Testis (tissue), 2 donors: ENCODE measurements at regions not wholly inside any gene's neighbourhood (a gene's known extent, or its start where the extent isn't known, plus 50 kb on each side); places are given as distances from the start of the nearest gene placed in this dataset.

Experiments used
- DNase-seq: peaks from one replicate; pipeline ENCODE4 v3.0.0-alpha.2; 2019
- H3K27ac ChIP-seq, 2 donors: fragments of 200-600 bp; sonication (generic); one replicate each; pipeline ENCODE4 v1.5.1; 2019
- H3K27me3 ChIP-seq: fragments of 200-600 bp; sonication (generic); one replicate; pipeline ENCODE4 v1.5.1; 2019
- H3K36me3 ChIP-seq: fragments of 200-600 bp; sonication (generic); one replicate; pipeline ENCODE4 v1.5.1; 2017; ENCODE audit warnings: low read depth; ENCODE audit errors: missing control alignments
- H3K4me1 ChIP-seq: fragments of 200-600 bp; sonication (generic); one replicate; pipeline ENCODE4 v1.5.1; 2019
- H3K4me3 ChIP-seq, 2 donors: fragments of 200-600 bp; sonication (generic); one replicate each; pipeline ENCODE4 v1.5.1; 2017 to 2019
- H3K9me3 ChIP-seq: fragments of 200-600 bp; sonication (generic); one replicate; pipeline ENCODE4 v1.5.1; 2017
- CTCF ChIP-seq, 3 experiments: fragments of 450-650 bp in 2 of 3; fragments of 200-600 bp in 1 of 3; sonication (generic) in 1 of 3; IDR thresholded peaks; one replicate each; pipeline ENCODE4 v1.5.1; 2016 to 2019; ENCODE audit warnings: antibody characterized with exemption in 3 of 3, mild to moderate bottlenecking in 2 of 3, moderate library complexity in 1 of 3
- POLR2A ChIP-seq: fragments of 450-650 bp; IDR thresholded peaks from one replicate; pipeline ENCODE4 v1.6.1; 2017; ENCODE audit warnings: antibody characterized with exemption, mild to moderate bottlenecking, moderate library complexity
- WGBS, 2 donors: methylation state at CpG; one replicate each; pipeline ENCODE4 v1.1.5; 2018; 5-methylcytosine and 5-hydroxymethylcytosine counted together
- intact Hi-C: fragments of 100-400 bp; cut with DNase I; formaldehyde crosslinking; loops from one replicate; pipeline ENCODE4 v1.15.1; 2023; ENCODE audit warnings: low total_unique reads

- intact Hi-C loops: no loop called here
- no peak overlapping the region for H3K27ac ChIP-seq
- H3K36me3 ChIP-seq: no peaks in the 10 kb centered on the region
- no peaks in the 10 kb centered on the region for H3K9me3 ChIP-seq
- no peaks in the 10 kb centered on the region for H3K27me3 ChIP-seq
- H3K4me1 ChIP-seq: no peaks in the 10 kb centered on the region
- DNase-seq: no peak
- H3K4me3 ChIP-seq: no peak overlapping the region
- 54 to 67% methylated on average over 6 of the region's 6 CpGs for WGBS, 2 donors
- TF ChIP-seq CTCF (IDR thresholded peaks at IDR 0.05) (peak in 2 of 3 experiments; percentile 9 to 25), POLR2A (no peak)
Measured at GRCh38 chr7:24381894-24382505, 98.0 kb downstream of the NPY start.

- Histone ChIP-seq H3K4me1 (no peaks in the 10 kb centered on the region), H3K36me3 (no peaks in the 10 kb centered on the region), H3K27me3 (no peaks in the 10 kb centered on the region), H3K27ac (no peak overlapping the region), H3K4me3 (no peak overlapping the region), H3K9me3 (no peaks in the 10 kb centered on the region)
- 88 to 94% methylated on average over 1 of the region's 1 CpG for WGBS, 2 donors
- intact Hi-C loops: no loop called here
- TF ChIP-seq CTCF (IDR thresholded peaks at IDR 0.05) (no peak), POLR2A (no peak)
- DNase-seq: no peak
Measured at GRCh38 chr7:24383055-24383454, 99.1 kb downstream of the NPY start.

- WGBS, 2 donors: 73 to 76% methylated on average over 3 of the region's 3 CpGs
- Histone ChIP-seq H3K27ac (no peak overlapping the region), H3K36me3 (no peaks in the 10 kb centered on the region), H3K4me1 (no peaks in the 10 kb centered on the region), H3K9me3 (no peaks in the 10 kb centered on the region), H3K27me3 (no peaks in the 10 kb centered on the region), H3K4me3 (no peak overlapping the region)
- no peak for DNase-seq
- no peak for TF ChIP-seq CTCF (IDR thresholded peaks at IDR 0.05)
- no peak for TF ChIP-seq POLR2A
- intact Hi-C loops: no loop called here
Measured at GRCh38 chr7:24384362-24385030, 100.5 kb downstream of the NPY start.

GRCh38 chr7:24388212-24388611 is 104.2 kb downstream of the NPY start:
- Histone ChIP-seq H3K4me3 (no peak overlapping the region), H3K4me1 (no peaks in the 10 kb centered on the region), H3K27ac (no peak overlapping the region), H3K36me3 (no peaks in the 10 kb centered on the region), H3K9me3 (no peaks in the 10 kb centered on the region), H3K27me3 (no peaks in the 10 kb centered on the region)
- intact Hi-C loops: no loop called here
- TF ChIP-seq CTCF (IDR thresholded peaks at IDR 0.05) (no peak), POLR2A (no peak)
- no peak for DNase-seq
